ENCODE measurements at regions not wholly inside any gene's neighbourhood (a gene's known extent, or its start where the extent isn't known, plus 50 kb on each side); places are given as distances from the start of the nearest gene placed in this dataset.

DNA sequence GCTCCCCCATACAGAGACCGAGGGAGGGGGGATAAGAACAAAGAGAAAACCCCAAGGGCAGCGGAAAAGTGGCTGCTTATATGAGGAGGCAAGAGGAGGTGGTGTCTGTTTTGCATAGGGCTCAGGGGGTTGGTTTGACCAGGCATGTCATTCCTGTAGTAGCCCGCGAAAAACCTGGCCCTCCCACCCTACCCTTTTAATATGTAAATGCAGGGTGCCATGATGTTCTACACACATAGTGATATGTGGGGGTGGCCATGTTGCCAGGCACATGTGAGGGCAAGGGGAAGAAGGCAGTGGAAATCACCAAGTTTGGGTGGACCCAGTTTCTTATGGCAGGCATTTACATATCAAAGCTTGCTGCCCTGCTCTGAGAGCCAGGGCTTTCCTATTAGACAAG, 203.5 kb upstream of the UBL3 start:
- H3K36me3 ChIP-seq (replicated peaks): no peaks in the 10 kb centered on the region
- DNase-seq: no peak
- TF ChIP-seq, protein P1, sequence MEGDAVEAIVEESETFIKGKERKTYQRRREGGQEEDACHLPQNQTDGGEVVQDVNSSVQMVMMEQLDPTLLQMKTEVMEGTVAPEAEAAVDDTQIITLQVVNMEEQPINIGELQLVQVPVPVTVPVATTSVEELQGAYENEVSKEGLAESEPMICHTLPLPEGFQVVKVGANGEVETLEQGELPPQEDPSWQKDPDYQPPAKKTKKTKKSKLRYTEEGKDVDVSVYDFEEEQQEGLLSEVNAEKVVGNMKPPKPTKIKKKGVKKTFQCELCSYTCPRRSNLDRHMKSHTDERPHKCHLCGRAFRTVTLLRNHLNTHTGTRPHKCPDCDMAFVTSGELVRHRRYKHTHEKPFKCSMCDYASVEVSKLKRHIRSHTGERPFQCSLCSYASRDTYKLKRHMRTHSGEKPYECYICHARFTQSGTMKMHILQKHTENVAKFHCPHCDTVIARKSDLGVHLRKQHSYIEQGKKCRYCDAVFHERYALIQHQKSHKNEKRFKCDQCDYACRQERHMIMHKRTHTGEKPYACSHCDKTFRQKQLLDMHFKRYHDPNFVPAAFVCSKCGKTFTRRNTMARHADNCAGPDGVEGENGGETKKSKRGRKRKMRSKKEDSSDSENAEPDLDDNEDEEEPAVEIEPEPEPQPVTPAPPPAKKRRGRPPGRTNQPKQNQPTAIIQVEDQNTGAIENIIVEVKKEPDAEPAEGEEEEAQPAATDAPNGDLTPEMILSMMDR (IDR thresholded peaks at IDR 0.05; ENCODE audit: low read depth, low read length, missing control alignments): no peak
- no peaks in the 10 kb centered on the region for H3K27me3 ChIP-seq (replicated peaks)
- H3K4me3 ChIP-seq (ENCODE audit: low read depth, low read length): no peak overlapping the region
- H3K27ac ChIP-seq: no peak overlapping the region
- in situ Hi-C loops (cut with HindIII; ENCODE audit: low pct_ligation_motif_present, low sequenced_read_pairs): no loop called here

DNA sequence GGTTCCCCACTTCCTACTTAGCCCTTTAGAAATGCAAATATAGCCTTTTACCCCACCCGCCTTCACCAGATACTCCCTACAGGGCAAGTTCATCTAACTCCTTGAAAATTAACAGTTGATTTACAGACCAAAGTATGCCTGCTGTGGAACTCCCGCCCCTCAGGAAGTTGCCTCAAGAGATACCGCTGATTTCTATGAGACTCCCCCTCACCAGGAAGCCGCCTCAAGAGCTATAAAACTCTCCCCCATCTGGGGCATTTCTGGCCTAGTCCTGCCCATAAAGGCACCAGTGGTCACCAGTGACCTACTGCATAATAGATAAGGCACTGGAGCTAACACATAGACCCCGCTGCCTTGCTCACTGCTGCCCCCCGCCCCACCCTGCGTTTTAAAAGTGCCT, 201.7 kb upstream of the UBL3 start:
- in situ Hi-C loops (cut with HindIII; ENCODE audit: low pct_ligation_motif_present, low sequenced_read_pairs): no loop called here
- Histone ChIP-seq H3K4me3 (ENCODE audit: low read depth, low read length) (no peak overlapping the region), H3K27me3 (replicated peaks) (no peaks in the 10 kb centered on the region), H3K27ac (no peak overlapping the region), H3K36me3 (replicated peaks) (no peaks in the 10 kb centered on the region)
- no peak for DNase-seq
- TF ChIP-seq, protein P1 (IDR thresholded peaks at IDR 0.05; ENCODE audit: low read depth, low read length, missing control alignments): no peak

DNA sequence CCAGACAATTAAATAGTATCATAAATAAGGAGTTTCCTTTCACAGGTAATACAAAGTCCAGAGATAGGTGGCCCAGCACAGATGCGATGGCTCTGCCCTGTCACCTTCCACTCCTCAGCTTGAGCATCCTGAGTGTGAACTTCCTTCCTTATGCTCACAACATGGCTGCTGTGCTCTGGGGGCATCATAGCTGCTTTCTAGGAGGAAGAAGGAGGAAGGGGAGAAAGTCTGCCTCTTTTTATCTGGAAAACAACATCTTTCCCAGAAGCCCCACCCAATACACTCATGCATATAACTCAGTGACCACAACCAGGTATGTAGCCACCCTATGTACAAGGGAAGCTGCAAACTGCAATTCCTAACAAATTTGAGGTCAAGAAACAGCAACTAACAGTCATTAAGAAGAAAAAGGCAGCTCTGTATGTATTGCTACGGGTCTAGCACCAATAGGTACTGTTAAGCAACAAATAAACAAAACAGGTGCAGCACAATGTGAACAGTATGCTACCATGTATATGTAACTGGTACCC, 201.2 kb upstream of the UBL3 start:
- Histone ChIP-seq H3K36me3 (replicated peaks) (no peaks in the 10 kb centered on the region), H3K27ac (no peak overlapping the region), H3K4me3 (ENCODE audit: low read depth, low read length) (no peak overlapping the region), H3K27me3 (replicated peaks) (no peaks in the 10 kb centered on the region)
- in situ Hi-C loops (cut with HindIII; ENCODE audit: low pct_ligation_motif_present, low sequenced_read_pairs): no loop called here
- TF ChIP-seq, protein P1 (IDR thresholded peaks at IDR 0.05; ENCODE audit: low read depth, low read length, missing control alignments): no peak
- no peak for DNase-seq

DNA sequence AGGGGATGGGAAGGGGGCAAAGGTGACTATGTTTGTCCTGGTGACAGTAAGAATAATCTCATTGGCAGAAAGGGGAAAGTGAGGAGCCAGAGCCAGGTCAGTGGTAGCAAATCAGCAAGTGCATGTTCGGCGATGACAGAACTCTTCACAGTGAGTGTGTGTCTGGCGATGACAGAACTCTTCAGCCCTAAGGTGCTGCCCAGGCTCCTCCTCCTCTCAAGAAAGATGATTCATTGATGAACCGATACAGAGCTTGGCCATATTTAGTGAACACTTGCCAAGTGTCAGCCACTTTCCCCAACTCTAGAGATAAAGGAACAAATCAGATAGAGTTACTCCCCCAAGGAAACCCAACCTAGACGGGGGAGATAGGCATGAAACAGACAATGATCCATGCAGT, 199.3 kb upstream of the UBL3 start:
- no peak for DNase-seq
- no peaks in the 10 kb centered on the region for H3K27me3 ChIP-seq (replicated peaks)
- in situ Hi-C loops (cut with HindIII; ENCODE audit: low pct_ligation_motif_present, low sequenced_read_pairs): no loop called here
- H3K27ac ChIP-seq: no peak overlapping the region
- no peaks in the 10 kb centered on the region for H3K36me3 ChIP-seq (replicated peaks)
- TF ChIP-seq, protein P1 (IDR thresholded peaks at IDR 0.05; ENCODE audit: low read depth, low read length, missing control alignments): no peak
- H3K4me3 ChIP-seq (ENCODE audit: low read depth, low read length): no peak overlapping the region

DNA sequence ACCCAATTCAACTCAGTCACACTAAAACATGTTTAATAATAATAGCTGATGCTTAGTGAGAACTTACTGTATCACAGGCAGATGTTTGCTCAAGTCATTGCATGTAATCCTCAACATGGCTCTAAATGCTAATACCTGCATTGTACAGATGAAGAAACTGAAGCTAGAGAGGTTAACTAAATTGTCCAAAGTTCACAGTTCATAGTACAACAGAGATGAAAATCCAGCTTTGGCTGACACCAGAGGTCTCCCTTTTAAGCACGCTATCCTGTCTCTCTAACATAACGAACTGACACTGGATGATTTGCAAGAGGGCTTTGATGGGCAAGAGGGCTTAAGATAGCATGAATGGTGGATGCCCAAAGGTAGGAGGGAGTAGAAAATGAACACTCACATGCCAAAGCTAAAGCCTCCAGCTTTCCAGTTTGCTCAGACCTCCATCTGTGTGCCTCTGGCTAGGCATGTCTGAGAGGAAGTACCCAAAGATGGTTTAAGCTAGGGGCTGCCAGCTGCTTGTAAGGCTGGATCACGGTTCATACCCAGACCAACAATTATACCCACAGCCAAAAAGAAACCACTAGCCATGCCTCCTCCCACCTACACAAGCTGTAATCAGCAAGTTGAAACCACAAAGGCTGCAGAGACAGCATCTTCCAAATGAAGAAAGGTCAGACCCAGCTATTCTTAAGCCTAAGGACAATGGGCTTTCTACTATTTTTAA, 196.9 kb upstream of the UBL3 start:
- Histone ChIP-seq H3K4me3 (ENCODE audit: low read depth, low read length) (no peak overlapping the region), H3K27ac (no peak overlapping the region), H3K36me3 (replicated peaks) (no peaks in the 10 kb centered on the region), H3K27me3 (replicated peaks) (no peaks in the 10 kb centered on the region)
- TF ChIP-seq, protein P1 (IDR thresholded peaks at IDR 0.05; ENCODE audit: low read depth, low read length, missing control alignments): no peak
- no peak for DNase-seq
- in situ Hi-C loops (cut with HindIII; ENCODE audit: low pct_ligation_motif_present, low sequenced_read_pairs): no loop called here
